H9 (cell line): ENCODE measurements at regions not wholly inside any gene's neighbourhood (a gene's known extent, or its start where the extent isn't known, plus 50 kb on each side); places are given as distances from the start of the nearest gene placed in this dataset.

Source experiments
- DNase-seq: peaks from one replicate; pipeline ENCODE4 v3.0.0-alpha.2; 2017
- H2AFZ ChIP-seq: one replicate; pipeline ENCODE4 v1.6.1; 2013; ENCODE audit warnings: mild to moderate bottlenecking, low read length, control low read depth, moderate library complexity
- H2AK5ac ChIP-seq: 2 replicates; pipeline ENCODE4 v1.6.1; 2013; ENCODE audit warnings: low read length, control low read depth, mixed read lengths; ENCODE audit not compliant: insufficient read length
- H2BK120ac ChIP-seq: one replicate; pipeline ENCODE4 v1.6.1; 2013; ENCODE audit warnings: low read depth, mild to moderate bottlenecking, low read length, control low read depth, inconsistent platforms; ENCODE audit not compliant: poor library complexity, severe bottlenecking
- H2BK12ac ChIP-seq: 2 replicates; pipeline ENCODE4 v1.6.1; 2013; ENCODE audit warnings: low read length, control low read depth, mixed read lengths, low read depth; ENCODE audit not compliant: insufficient read length
- H2BK15ac ChIP-seq: 2 replicates; pipeline ENCODE4 v1.6.1; 2013; ENCODE audit warnings: low read depth, low read length, control low read depth
- H2BK20ac ChIP-seq: one replicate; pipeline ENCODE4 v1.6.1; 2013; ENCODE audit warnings: low read depth, mild to moderate bottlenecking, low read length, control low read depth, inconsistent platforms; ENCODE audit not compliant: poor library complexity, severe bottlenecking
- H2BK5ac ChIP-seq: 2 replicates; pipeline ENCODE4 v1.6.1; 2013; ENCODE audit warnings: low read length, control low read depth, mixed read lengths; ENCODE audit not compliant: insufficient read length
- H3K14ac ChIP-seq: 2 replicates; pipeline ENCODE4 v1.6.1; 2013; ENCODE audit warnings: low read length, control low read depth; ENCODE audit not compliant: insufficient read depth
- H3K18ac ChIP-seq: 2 replicates; pipeline ENCODE4 v1.6.1; 2013; ENCODE audit warnings: low read depth, mild to moderate bottlenecking, mixed read lengths, low read length, control low read depth; ENCODE audit not compliant: insufficient read length
- H3K23ac ChIP-seq: 2 replicates; pipeline ENCODE4 v1.6.1; 2013; ENCODE audit warnings: low read length, control low read depth, mixed read lengths, low read depth; ENCODE audit not compliant: insufficient read length
- H3K23me2 ChIP-seq: 2 replicates; pipeline ENCODE4 v1.6.1; 2013; ENCODE audit warnings: low read depth, mild to moderate bottlenecking, mixed read lengths, low read length, control low read depth; ENCODE audit not compliant: insufficient read length, poor library complexity, severe bottlenecking
- H3K27ac ChIP-seq: 2 replicates; pipeline ENCODE4 v1.5.1; 2013; ENCODE audit warnings: low read length, control low read depth, mixed read lengths, low read depth; ENCODE audit not compliant: insufficient read length
- H3K27me3 ChIP-seq: 2 replicates; pipeline ENCODE4 v1.6.1; 2013; ENCODE audit warnings: low read length, control low read depth, inconsistent platforms; ENCODE audit not compliant: insufficient read depth
- H3K4ac ChIP-seq: 2 replicates; pipeline ENCODE4 v1.6.1; 2013; ENCODE audit warnings: low read depth, mild to moderate bottlenecking, control low read depth, inconsistent platforms, low read length, moderate library complexity
- H3K4me1 ChIP-seq: 2 replicates; pipeline ENCODE4 v1.6.1; 2013; ENCODE audit warnings: low read length, control low read depth, inconsistent platforms; ENCODE audit not compliant: insufficient read depth
- H3K4me2 ChIP-seq: 2 replicates; pipeline ENCODE4 v1.6.1; 2013; ENCODE audit warnings: low read length, control low read depth, mixed read lengths; ENCODE audit not compliant: insufficient read length, insufficient read depth
- H3K56ac ChIP-seq: 2 replicates; pipeline ENCODE4 v1.6.1; 2013; ENCODE audit warnings: low read depth, mild to moderate bottlenecking, mixed read lengths, low read length, control low read depth; ENCODE audit not compliant: insufficient read length
- H3K79me1 ChIP-seq: 2 replicates; pipeline ENCODE4 v1.6.1; 2013; ENCODE audit warnings: low read depth, mild to moderate bottlenecking, moderate library complexity, low read length, control low read depth, inconsistent platforms; ENCODE audit not compliant: insufficient read depth, poor library complexity, severe bottlenecking
- H3K79me2 ChIP-seq: 2 replicates; pipeline ENCODE4 v1.6.1; 2013; ENCODE audit warnings: low read length, control low read depth, inconsistent platforms; ENCODE audit not compliant: insufficient read depth
- H3K9ac ChIP-seq: 2 replicates; pipeline ENCODE4 v1.6.1; 2013; ENCODE audit warnings: low read length, control low read depth, mixed read lengths; ENCODE audit not compliant: insufficient read length; ENCODE audit errors: extremely low read depth
- H3K9me3 ChIP-seq: one replicate; pipeline ENCODE4 v1.6.1; 2013; ENCODE audit warnings: low read depth, low read length, inconsistent platforms; ENCODE audit not compliant: control insufficient read depth
- H3T11ph ChIP-seq: one replicate; pipeline ENCODE4 v1.6.1; 2013; ENCODE audit warnings: mild to moderate bottlenecking, low read length, control low read depth, inconsistent platforms
- H4K20me1 ChIP-seq: one replicate; pipeline ENCODE4 v1.6.1; 2013; ENCODE audit not compliant: control insufficient read depth, insufficient read length, insufficient read depth
- H4K5ac ChIP-seq: 2 replicates; pipeline ENCODE4 v1.6.1; 2013; ENCODE audit warnings: low read depth, mild to moderate bottlenecking, mixed read lengths, low read length, control low read depth; ENCODE audit not compliant: insufficient read length
- H4K8ac ChIP-seq: replicated peaks from 2 replicates; pipeline ENCODE4 v1.6.1; 2013; ENCODE audit warnings: low read length, control low read depth, mixed read lengths, low read depth; ENCODE audit not compliant: insufficient read length
- H4K91ac ChIP-seq: 2 replicates; pipeline ENCODE4 v1.6.1; 2013; ENCODE audit warnings: low read depth, mild to moderate bottlenecking, moderate library complexity, mixed read lengths, low read length, control low read depth; ENCODE audit not compliant: insufficient read length
- H3K27ac Mint-ChIP-seq, 3 experiments: 2 replicates in 2 of 3; 3 replicates in 1 of 3; pipeline ENCODE4 v1.8.0; 2020 to 2021; ENCODE audit warnings: mixed read lengths in 3 of 3, mild to moderate bottlenecking in 1 of 3, moderate library complexity in 1 of 3
- H3K27me3 Mint-ChIP-seq: 2 replicates; pipeline ENCODE4 v1.8.0; 2021; ENCODE audit warnings: low read depth, mild to moderate bottlenecking, moderate library complexity, mixed read lengths
- H3K36me3 Mint-ChIP-seq, 3 experiments: 2 replicates in 2 of 3; 3 replicates in 1 of 3; pipeline ENCODE4 v1.8.0; 2020 to 2021; ENCODE audit warnings: low read depth in 3 of 3, mixed read lengths in 3 of 3; ENCODE audit not compliant: insufficient read depth in 1 of 3
- H3K4me1 Mint-ChIP-seq, 2 experiments: 2 replicates each; pipeline ENCODE4 v1.8.0; 2020; ENCODE audit warnings: mixed read lengths in 2 of 2
- H3K4me3 Mint-ChIP-seq, 2 experiments: 2 replicates in 1 of 2; 3 replicates in 1 of 2; pipeline ENCODE4 v1.8.0; 2020 to 2021; ENCODE audit warnings: mild to moderate bottlenecking in 2 of 2, mixed read lengths in 2 of 2, moderate library complexity in 1 of 2
- H3K9me3 Mint-ChIP-seq, 2 experiments: 2 replicates in 1 of 2; 3 replicates in 1 of 2; pipeline ENCODE4 v1.8.0; 2020; ENCODE audit warnings: mild to moderate bottlenecking in 2 of 2, mixed read lengths in 2 of 2, moderate library complexity in 1 of 2
- CTCF ChIP-seq: fragments of 200-600 bp; sonication (generic); conservative IDR thresholded peaks from 3 replicates; pipeline ENCODE4 v1.8.0; 2021; ENCODE audit warnings: antibody characterized with exemption, mild to moderate bottlenecking
- WGBS: extraction: QIAGEN DNeasy Blood & Tissue Kit; methylation state at CpG from one replicate; pipeline ENCODE4 v1.1.7; 2013; ENCODE audit warnings: missing lambda C conversion rate, low lambda C conversion rate, mixed read lengths; ENCODE audit not compliant: insufficient read length; ENCODE audit errors: extremely low coverage; 5-methylcytosine and 5-hydroxymethylcytosine counted together

- H3K23ac ChIP-seq: no peak overlapping the region
- H3T11ph ChIP-seq: no peak overlapping the region
- H4K5ac ChIP-seq: no peak overlapping the region
- H4K20me1 ChIP-seq: no peaks in the 10 kb centered on the region
- no peaks in the 10 kb centered on the region for H3K27me3 ChIP-seq
- no peak overlapping the region for H3K9ac ChIP-seq
- H2BK20ac ChIP-seq: no peak overlapping the region
- TF ChIP-seq CTCF: no peak
- no peak overlapping the region for H3K18ac ChIP-seq
- no peak overlapping the region for H3K4me2 ChIP-seq
- H3K4me3 Mint-ChIP-seq: no peak overlapping the region
- no peak overlapping the region for H3K4ac ChIP-seq
- no peaks in the 10 kb centered on the region for H3K79me1 ChIP-seq
- H2BK15ac ChIP-seq: no peak overlapping the region
- H3K4me1 Mint-ChIP-seq: peaks cover 9 to 10% of the 10 kb centered on the region in 2 experiments
- H2BK12ac ChIP-seq: no peak overlapping the region
- H3K79me2 ChIP-seq: no peaks in the 10 kb centered on the region
- H3K27ac Mint-ChIP-seq: peak overlapping the region in 1 of 3 experiments; percentile 37; a peak in 1 of 7 replicates
- H3K14ac ChIP-seq: no peak overlapping the region
- no peak overlapping the region for H4K8ac ChIP-seq
- H3K9me3 Mint-ChIP-seq: peaks cover 0 to 3% of the 10 kb centered on the region in 2 experiments; a peak in 1 of 5 replicates
- H3K9me3 ChIP-seq: no peaks in the 10 kb centered on the region
- no peak overlapping the region for H3K27ac ChIP-seq
- no peak overlapping the region for H4K91ac ChIP-seq
- H3K4me1 ChIP-seq: no peaks in the 10 kb centered on the region
- no CpG with 5 or more reads among the region's 5 CpGs for WGBS
- no peaks in the 10 kb centered on the region for H3K23me2 ChIP-seq
- no peak overlapping the region for H3K56ac ChIP-seq
- H3K27me3 Mint-ChIP-seq: peaks cover 6% of the 10 kb centered on the region
- no peak overlapping the region for H2AK5ac ChIP-seq
- H2BK120ac ChIP-seq: no peak overlapping the region
- H2BK5ac ChIP-seq: no peak overlapping the region
- peaks cover 0 to 2% (median 0%) of the 10 kb centered on the region in 3 experiments; a peak in 1 of 7 replicates for H3K36me3 Mint-ChIP-seq
- no peak overlapping the region for H2AFZ ChIP-seq
- DNase-seq: no peak
Measured at GRCh38 chr17:33936764-33937163, 318.3 kb upstream of the CCL2 start.
